ENCODE measurements at regions not wholly inside any gene's neighbourhood (a gene's known extent, or its start where the extent isn't known, plus 50 kb on each side); places are given as distances from the start of the nearest gene placed in this dataset.

GRCh38 chr12:130074661-130075406 is 87.4 kb upstream of the FZD10 start:
- no peaks in the 10 kb centered on the region for H3K79me2 ChIP-seq
- no peak overlapping the region for H3K9ac ChIP-seq
- H3K4me1 ChIP-seq: no peaks in the 10 kb centered on the region
- H3K4me2 ChIP-seq (ENCODE audit: low read length): no peak overlapping the region
- H3K27ac ChIP-seq: no peak overlapping the region
- no peak overlapping the region for H3K4me3 ChIP-seq (ENCODE audit: low read depth, low read length)
- no peaks in the 10 kb centered on the region for H3K36me3 ChIP-seq (ENCODE audit: control insufficient read depth, insufficient read depth, low read length)
- no peaks in the 10 kb centered on the region for H3K27me3 ChIP-seq (ENCODE audit: control insufficient read depth, insufficient read depth, low read length)
- TF ChIP-seq CTCF (IDR thresholded peaks at IDR 0.05): no peak
- H2AFZ ChIP-seq: no peak overlapping the region
- no peaks in the 10 kb centered on the region for H3K9me3 ChIP-seq (ENCODE audit: control insufficient read depth, low read length)

DNA sequence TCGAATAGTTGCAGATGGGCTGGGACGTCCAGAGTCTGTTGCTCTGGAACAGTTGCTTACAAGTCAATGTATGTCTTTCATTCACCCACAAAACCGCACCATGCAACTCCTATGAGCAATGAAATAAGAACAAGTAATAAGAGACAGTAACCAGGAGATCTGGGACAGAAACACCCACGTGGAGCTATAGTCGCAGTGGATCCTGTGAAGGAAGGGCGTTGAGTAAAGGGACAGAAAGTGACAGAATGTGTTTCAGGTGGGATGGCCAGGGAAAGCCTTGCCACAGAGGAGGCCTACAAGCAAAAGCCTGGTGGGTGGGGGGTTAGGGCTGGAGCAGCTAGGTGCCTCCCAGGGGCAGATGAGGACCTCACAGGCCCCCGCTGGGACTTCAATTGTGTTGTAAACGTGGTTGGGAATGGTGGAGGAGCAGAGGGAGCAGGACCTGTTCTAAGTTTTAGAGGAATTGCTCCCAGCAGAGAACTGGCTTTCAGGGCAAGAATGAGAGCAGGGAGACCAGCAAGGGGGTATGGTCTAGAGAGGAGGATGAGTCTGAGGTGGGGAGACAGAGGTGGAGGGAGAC is 86.7 kb upstream of the FZD10 start:
- Histone ChIP-seq H3K4me2 (ENCODE audit: low read length) (no peak overlapping the region), H3K79me2 (no peaks in the 10 kb centered on the region), H3K4me1 (no peaks in the 10 kb centered on the region), H3K27me3 (ENCODE audit: control insufficient read depth, insufficient read depth, low read length) (no peaks in the 10 kb centered on the region), H3K4me3 (ENCODE audit: low read depth, low read length) (no peak overlapping the region), H3K36me3 (ENCODE audit: control insufficient read depth, insufficient read depth, low read length) (no peaks in the 10 kb centered on the region), H2AFZ (no peak overlapping the region), H3K9ac (no peak overlapping the region), H3K27ac (no peak overlapping the region), H3K9me3 (ENCODE audit: control insufficient read depth, low read length) (no peaks in the 10 kb centered on the region)
- TF ChIP-seq CTCF (IDR thresholded peaks at IDR 0.05): no peak

GRCh38 chr12:130076126-130076525 is 86.1 kb upstream of the FZD10 start:
- Histone ChIP-seq H2AFZ (no peak overlapping the region), H3K4me3 (ENCODE audit: low read depth, low read length) (no peak overlapping the region), H3K4me1 (no peaks in the 10 kb centered on the region), H3K27me3 (ENCODE audit: control insufficient read depth, insufficient read depth, low read length) (no peaks in the 10 kb centered on the region), H3K27ac (no peak overlapping the region), H3K79me2 (no peaks in the 10 kb centered on the region), H3K36me3 (ENCODE audit: control insufficient read depth, insufficient read depth, low read length) (no peaks in the 10 kb centered on the region), H3K9ac (no peak overlapping the region), H3K4me2 (ENCODE audit: low read length) (no peak overlapping the region), H3K9me3 (ENCODE audit: control insufficient read depth, low read length) (no peaks in the 10 kb centered on the region)
- TF ChIP-seq CTCF (IDR thresholded peaks at IDR 0.05): no peak

DNA sequence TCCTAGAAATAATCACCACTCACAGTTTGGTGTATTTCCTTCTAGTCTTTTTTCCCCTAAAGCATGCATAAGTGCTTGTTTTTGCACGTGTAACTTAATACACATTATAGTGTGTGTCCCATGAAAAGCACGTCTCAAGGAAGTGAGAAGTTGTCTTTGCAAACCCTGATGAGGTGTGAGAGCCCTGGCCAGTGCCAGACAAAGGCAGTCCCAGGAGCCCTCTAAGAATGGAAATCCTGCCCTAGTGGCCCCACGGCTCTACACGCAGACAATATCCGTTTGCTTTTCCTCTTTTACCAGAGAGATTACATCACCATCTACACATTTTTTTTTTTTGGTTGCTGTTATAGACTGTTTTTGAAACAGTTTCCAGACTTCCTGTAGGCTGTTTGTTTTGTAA is 85.5 kb upstream of the FZD10 start:
- Histone ChIP-seq H3K4me1 (no peaks in the 10 kb centered on the region), H3K4me3 (ENCODE audit: low read depth, low read length) (no peak overlapping the region), H3K9me3 (ENCODE audit: control insufficient read depth, low read length) (no peaks in the 10 kb centered on the region), H3K36me3 (ENCODE audit: control insufficient read depth, insufficient read depth, low read length) (no peaks in the 10 kb centered on the region), H3K9ac (no peak overlapping the region), H3K79me2 (no peaks in the 10 kb centered on the region), H3K27ac (no peak overlapping the region), H3K27me3 (ENCODE audit: control insufficient read depth, insufficient read depth, low read length) (no peaks in the 10 kb centered on the region), H2AFZ (no peak overlapping the region), H3K4me2 (ENCODE audit: low read length) (no peak overlapping the region)
- no peak for TF ChIP-seq CTCF (IDR thresholded peaks at IDR 0.05)

DNA sequence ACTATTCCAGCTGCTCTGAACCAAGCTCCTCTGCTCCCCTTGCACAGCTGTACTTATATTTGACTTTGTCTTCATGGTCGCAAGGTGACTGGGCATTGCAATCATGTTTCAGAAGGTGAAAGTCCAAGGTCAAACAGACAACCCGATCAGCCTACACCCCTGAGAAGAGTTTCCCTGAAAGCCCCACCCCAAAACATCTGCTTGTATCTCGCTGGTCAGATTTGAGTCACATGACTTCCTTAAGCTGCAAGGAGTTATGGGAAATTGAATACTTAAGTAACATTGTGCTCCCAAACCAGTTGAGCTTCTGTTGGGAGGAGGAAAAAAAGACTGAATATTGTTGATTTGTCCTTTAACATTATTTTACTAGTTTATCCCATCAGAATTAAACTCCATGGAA is 83.4 kb upstream of the FZD10 start:
- Histone ChIP-seq H3K27ac (no peak overlapping the region), H3K9me3 (ENCODE audit: control insufficient read depth, low read length) (no peaks in the 10 kb centered on the region), H3K36me3 (ENCODE audit: control insufficient read depth, insufficient read depth, low read length) (no peaks in the 10 kb centered on the region), H3K4me3 (ENCODE audit: low read depth, low read length) (no peak overlapping the region), H3K27me3 (ENCODE audit: control insufficient read depth, insufficient read depth, low read length) (no peaks in the 10 kb centered on the region), H2AFZ (no peak overlapping the region), H3K79me2 (no peaks in the 10 kb centered on the region), H3K9ac (no peak overlapping the region), H3K4me2 (ENCODE audit: low read length) (no peak overlapping the region), H3K4me1 (no peaks in the 10 kb centered on the region)
- no peak for TF ChIP-seq CTCF (IDR thresholded peaks at IDR 0.05)
